Endodermal cell (in vitro differentiated cells): ENCODE measurements at regions not wholly inside any gene's neighbourhood (a gene's known extent, or its start where the extent isn't known, plus 50 kb on each side); places are given as distances from the start of the nearest gene placed in this dataset.

ENCODE experiments used
- DNase-seq: peaks from one replicate; pipeline ENCODE4 v3.0.0-alpha.2; 2017
- H3K27ac ChIP-seq: 2 replicates; pipeline ENCODE4 v1.5.1; 2013; ENCODE audit warnings: mild to moderate bottlenecking, low read depth, low read length, moderate library complexity
- H3K27me3 ChIP-seq: 2 replicates; pipeline ENCODE4 v1.6.1; 2013; ENCODE audit warnings: mild to moderate bottlenecking, low read length, moderate library complexity; ENCODE audit not compliant: insufficient read depth, control insufficient read depth, poor library complexity, severe bottlenecking
- H3K36me3 ChIP-seq: 2 replicates; pipeline ENCODE4 v1.7.0; 2013; ENCODE audit warnings: mild to moderate bottlenecking, low read length, moderate library complexity; ENCODE audit not compliant: control insufficient read depth, insufficient read depth
- H3K4me1 ChIP-seq: one replicate; pipeline ENCODE4 v1.7.0; 2013; ENCODE audit warnings: low read length; ENCODE audit not compliant: control insufficient read depth, insufficient read depth
- H3K4me3 ChIP-seq: 2 replicates; pipeline ENCODE4 v1.5.1; 2013; ENCODE audit warnings: mild to moderate bottlenecking, low read length, moderate library complexity
- H3K9ac ChIP-seq: 2 replicates; pipeline ENCODE4 v1.6.1; 2013; ENCODE audit warnings: mild to moderate bottlenecking, low read length, moderate library complexity; ENCODE audit not compliant: poor library complexity, severe bottlenecking; ENCODE audit errors: extremely low read depth
- H3K9me3 ChIP-seq: 2 replicates; pipeline ENCODE4 v1.6.1; 2013; ENCODE audit warnings: mild to moderate bottlenecking, low read length, moderate library complexity; ENCODE audit not compliant: control insufficient read depth
- H3K27ac Mint-ChIP-seq: 2 replicates; pipeline ENCODE4 v1.8.0; 2020; ENCODE audit warnings: mixed read lengths
- H3K27me3 Mint-ChIP-seq: 2 replicates; pipeline ENCODE4 v1.8.0; 2021; ENCODE audit warnings: mild to moderate bottlenecking, mixed read lengths; ENCODE audit not compliant: insufficient read depth
- H3K36me3 Mint-ChIP-seq: 2 replicates; pipeline ENCODE4 v1.8.0; 2020; ENCODE audit warnings: low read depth, mixed read lengths
- H3K4me1 Mint-ChIP-seq: 2 replicates; pipeline ENCODE4 v1.8.0; 2020; ENCODE audit warnings: mixed read lengths
- H3K4me3 Mint-ChIP-seq: 2 replicates; pipeline ENCODE4 v1.8.0; 2020; ENCODE audit warnings: mild to moderate bottlenecking, moderate library complexity, mixed read lengths
- H3K9me3 Mint-ChIP-seq: 2 replicates; pipeline ENCODE4 v1.8.0; 2020; ENCODE audit warnings: mild to moderate bottlenecking, mixed read lengths
- WGBS, 2 experiments: methylation state at CpG; one replicate each; pipeline versions ENCODE4 v1.1.5 to v1.1.7; 2013; ENCODE audit warnings: missing lambda C conversion rate in 2 of 2, mixed read lengths in 1 of 2; ENCODE audit not compliant: insufficient coverage in 1 of 2, insufficient read length in 1 of 2; 5-methylcytosine and 5-hydroxymethylcytosine counted together
- TF ChIP-seq, protein P1 (sequence below): fragments of 200-600 bp; sonication (generic); conservative IDR thresholded peaks from 2 replicates; pipeline ENCODE4 v1.5.0; 2021; ENCODE audit warnings: antibody characterized with exemption, mild to moderate bottlenecking

DNA sequence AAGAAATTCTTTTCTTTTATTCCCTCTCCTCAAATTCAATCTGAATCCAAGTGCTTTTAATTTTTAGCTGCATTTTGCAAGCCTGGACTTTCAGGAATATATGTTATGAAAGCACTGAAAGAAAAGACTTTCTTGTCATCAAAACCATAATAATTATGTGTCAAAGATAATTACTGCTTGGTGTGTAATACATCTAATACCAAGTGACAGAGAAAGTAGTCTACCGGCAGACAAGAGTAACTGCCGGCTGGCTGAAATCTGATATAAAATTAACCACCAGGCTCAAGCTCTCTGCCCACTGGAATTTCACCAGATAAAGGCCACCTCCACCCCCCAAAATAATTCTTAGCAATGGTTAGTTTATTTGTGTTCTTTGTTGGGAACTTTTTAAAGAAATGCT lies 220.9 kb upstream of the CDIN1 start:
- Mint-ChIP-seq H3K36me3 (no peaks in the 10 kb centered on the region), H3K4me1 (peaks cover 14% of the 10 kb centered on the region), H3K27me3 (no peaks in the 10 kb centered on the region), H3K9me3 (peaks cover 2% of the 10 kb centered on the region), H3K27ac (no peak overlapping the region), H3K4me3 (no peak overlapping the region)
- Histone ChIP-seq H3K9me3 (no peaks in the 10 kb centered on the region), H3K27me3 (no peaks in the 10 kb centered on the region), H3K36me3 (no peaks in the 10 kb centered on the region), H3K4me3 (no peak overlapping the region), H3K9ac (no peak overlapping the region), H3K4me1 (peaks cover 12% of the 10 kb centered on the region), H3K27ac (no peak overlapping the region)
- WGBS, 2 experiments = 93% methylated on average over 2 of the region's 2 CpGs; no CpG with 5 or more reads in 1 of the 2 experiments
- TF ChIP-seq, protein P1, sequence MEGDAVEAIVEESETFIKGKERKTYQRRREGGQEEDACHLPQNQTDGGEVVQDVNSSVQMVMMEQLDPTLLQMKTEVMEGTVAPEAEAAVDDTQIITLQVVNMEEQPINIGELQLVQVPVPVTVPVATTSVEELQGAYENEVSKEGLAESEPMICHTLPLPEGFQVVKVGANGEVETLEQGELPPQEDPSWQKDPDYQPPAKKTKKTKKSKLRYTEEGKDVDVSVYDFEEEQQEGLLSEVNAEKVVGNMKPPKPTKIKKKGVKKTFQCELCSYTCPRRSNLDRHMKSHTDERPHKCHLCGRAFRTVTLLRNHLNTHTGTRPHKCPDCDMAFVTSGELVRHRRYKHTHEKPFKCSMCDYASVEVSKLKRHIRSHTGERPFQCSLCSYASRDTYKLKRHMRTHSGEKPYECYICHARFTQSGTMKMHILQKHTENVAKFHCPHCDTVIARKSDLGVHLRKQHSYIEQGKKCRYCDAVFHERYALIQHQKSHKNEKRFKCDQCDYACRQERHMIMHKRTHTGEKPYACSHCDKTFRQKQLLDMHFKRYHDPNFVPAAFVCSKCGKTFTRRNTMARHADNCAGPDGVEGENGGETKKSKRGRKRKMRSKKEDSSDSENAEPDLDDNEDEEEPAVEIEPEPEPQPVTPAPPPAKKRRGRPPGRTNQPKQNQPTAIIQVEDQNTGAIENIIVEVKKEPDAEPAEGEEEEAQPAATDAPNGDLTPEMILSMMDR = no peak
- DNase-seq = no peak

DNA sequence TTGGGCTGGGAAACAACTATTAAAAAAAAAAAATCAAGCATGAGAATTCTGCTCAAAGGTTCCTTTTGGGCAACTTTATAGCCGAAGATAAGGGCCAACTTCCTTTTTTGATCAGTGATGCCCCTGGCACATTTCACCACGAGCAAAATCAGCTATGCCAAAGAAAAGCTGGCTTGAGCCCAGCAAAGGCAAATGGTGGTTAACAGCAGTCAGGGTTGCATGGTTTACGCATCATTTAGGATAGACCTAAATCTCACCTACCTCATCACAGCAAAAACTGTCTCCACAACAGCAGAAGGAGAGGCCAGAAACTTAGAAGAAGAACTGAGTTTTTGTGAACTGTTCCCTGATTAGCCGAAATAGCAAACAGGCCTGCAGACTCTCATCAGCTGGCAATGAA lies 220.1 kb upstream of the CDIN1 start:
- Histone ChIP-seq H3K4me3 (no peak overlapping the region), H3K9ac (no peak overlapping the region)
- 84 to 85% methylated on average over 3 to 4 of the region's 4 CpGs for WGBS, 2 experiments

DNA sequence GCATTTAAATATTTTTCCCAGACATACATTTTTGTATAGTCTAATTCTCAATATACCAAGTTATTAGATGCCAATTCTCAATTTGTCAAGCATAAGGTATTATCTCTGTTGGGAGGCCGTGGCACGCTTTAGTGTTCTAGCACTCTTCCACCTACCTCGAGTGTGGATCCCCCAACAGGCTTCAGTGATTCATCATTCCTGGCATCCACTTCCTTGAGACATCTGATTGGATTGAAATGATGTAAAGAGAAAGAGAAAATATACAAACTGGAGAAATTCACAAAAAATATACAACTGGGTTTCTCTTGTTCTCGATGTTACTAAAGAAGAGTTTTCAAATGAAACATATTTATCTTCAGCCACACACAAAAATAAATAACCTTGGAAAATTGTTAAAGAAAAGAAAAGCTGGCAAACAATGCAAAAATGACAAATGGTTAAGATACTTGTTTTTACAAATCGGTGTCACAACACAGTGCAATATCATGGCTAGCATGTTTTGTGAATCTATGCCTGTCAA lies 218.0 kb upstream of the CDIN1 start:
- TF ChIP-seq, protein P1 = no peak
- DNase-seq = no peak
- Mint-ChIP-seq H3K4me1 (peaks cover 14% of the 10 kb centered on the region), H3K4me3 (no peak overlapping the region), H3K27me3 (no peaks in the 10 kb centered on the region), H3K27ac (no peak overlapping the region), H3K9me3 (no peaks in the 10 kb centered on the region), H3K36me3 (no peaks in the 10 kb centered on the region)
- no peak overlapping the region for H3K27ac ChIP-seq
- H3K4me1 ChIP-seq = peaks cover 12% of the 10 kb centered on the region
- no peak overlapping the region for H3K4me3 ChIP-seq
- H3K27me3 ChIP-seq = no peaks in the 10 kb centered on the region
- no peaks in the 10 kb centered on the region for H3K9me3 ChIP-seq
- WGBS, 2 experiments = 81 to 91% methylated on average over 4 of the region's 5 CpGs
- no peaks in the 10 kb centered on the region for H3K36me3 ChIP-seq
- no peak overlapping the region for H3K9ac ChIP-seq

More for the DNA sequence above, 220.1 kb upstream of the CDIN1 start:
- Mint-ChIP-seq H3K27ac (no peak overlapping the region), H3K9me3 (peaks cover 2% of the 10 kb centered on the region), H3K27me3 (no peaks in the 10 kb centered on the region), H3K36me3 (no peaks in the 10 kb centered on the region), H3K4me1 (peaks cover 14% of the 10 kb centered on the region), H3K4me3 (no peak overlapping the region)
- TF ChIP-seq, protein P1 = no peak
- H3K4me1 ChIP-seq = peaks cover 12% of the 10 kb centered on the region
- H3K9me3 ChIP-seq = no peaks in the 10 kb centered on the region
- no peak overlapping the region for H3K27ac ChIP-seq
- no peaks in the 10 kb centered on the region for H3K27me3 ChIP-seq
- no peak for DNase-seq
- H3K36me3 ChIP-seq = no peaks in the 10 kb centered on the region
